ENCODE measurements at regions not wholly inside any gene's neighbourhood (a gene's known extent, or its start where the extent isn't known, plus 50 kb on each side); places are given as distances from the start of the nearest gene placed in this dataset.

DNA sequence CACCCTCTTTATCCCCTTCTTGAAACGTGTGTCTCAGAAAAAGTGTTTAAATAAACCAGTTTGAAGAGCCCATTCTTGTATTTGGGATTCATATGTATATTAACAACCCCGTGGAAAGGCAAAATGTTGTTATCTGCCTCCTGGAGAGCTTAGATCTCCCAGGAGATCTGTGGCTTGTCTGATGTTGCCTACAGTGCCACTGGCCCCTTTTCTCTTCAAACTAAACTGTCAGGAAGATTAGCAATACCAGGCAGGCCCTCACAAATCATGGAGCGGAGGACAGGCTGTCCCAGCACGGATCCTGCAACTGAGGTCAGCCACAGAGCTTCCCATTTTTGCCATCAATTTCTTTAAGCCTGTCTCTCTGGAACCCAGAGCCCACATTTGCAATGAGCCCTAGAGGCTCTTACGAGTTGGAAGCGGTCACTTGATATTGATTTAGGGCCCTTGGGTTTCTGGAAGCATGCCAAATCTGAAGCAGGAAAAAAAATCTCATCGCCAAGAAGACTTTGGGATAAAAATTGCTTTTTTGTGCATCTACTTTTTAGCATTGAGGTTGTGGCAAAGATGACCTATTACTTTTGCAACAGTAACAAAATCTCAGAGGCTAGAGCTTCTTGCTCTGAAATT, 234.1 kb downstream of the OPA1 start:
- DNase-seq (ENCODE audit: low read depth in 2 of 2) = no peak

- no peak for DNase-seq (ENCODE audit: low read depth in 2 of 2)
Measured at GRCh38 chr3:193827871-193828270, 234.9 kb downstream of the OPA1 start.

DNA sequence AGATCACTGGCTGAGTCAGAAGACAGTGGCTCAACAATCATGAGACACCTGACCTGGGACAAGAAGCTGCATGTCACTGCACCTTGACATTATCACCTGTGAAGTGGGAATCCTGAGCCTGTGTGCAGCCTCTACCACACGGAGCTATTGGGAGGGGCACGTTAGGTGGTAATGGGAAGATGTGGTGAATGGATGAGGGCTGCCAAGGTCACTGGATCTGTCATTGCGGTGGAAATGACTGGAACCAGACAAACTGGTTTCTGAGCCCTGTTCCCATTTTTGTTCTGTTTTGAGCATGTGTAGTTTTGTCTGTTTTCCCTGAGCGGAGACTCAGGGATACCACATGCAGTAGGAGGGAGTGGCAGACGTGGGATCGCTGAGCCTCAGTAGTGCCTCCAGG, 235.5 kb downstream of the OPA1 start:
- no peak for DNase-seq (ENCODE audit: low read depth in 2 of 2)

DNA sequence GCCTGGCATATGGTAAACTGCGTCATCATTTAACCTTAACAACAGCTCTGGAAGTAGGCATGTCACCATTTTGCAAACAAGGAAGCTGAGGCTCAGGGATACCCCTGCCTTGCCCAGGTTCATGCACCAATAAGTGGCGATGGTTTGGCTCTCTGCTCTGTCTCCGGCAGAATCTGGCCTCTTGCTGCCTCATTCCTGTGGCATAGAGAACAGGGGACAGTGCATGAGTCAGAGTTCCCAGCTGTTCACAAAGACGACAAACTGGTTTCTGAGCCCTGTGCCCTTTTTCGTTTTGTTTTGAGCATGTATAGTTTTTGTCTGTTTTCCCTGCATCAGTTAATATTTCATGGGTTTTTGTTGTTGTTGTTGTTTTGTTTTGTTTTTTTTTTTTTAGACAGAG, 236.8 kb downstream of the OPA1 start:
- DNase-seq (ENCODE audit: low read depth in 2 of 2) = no peak

DNA sequence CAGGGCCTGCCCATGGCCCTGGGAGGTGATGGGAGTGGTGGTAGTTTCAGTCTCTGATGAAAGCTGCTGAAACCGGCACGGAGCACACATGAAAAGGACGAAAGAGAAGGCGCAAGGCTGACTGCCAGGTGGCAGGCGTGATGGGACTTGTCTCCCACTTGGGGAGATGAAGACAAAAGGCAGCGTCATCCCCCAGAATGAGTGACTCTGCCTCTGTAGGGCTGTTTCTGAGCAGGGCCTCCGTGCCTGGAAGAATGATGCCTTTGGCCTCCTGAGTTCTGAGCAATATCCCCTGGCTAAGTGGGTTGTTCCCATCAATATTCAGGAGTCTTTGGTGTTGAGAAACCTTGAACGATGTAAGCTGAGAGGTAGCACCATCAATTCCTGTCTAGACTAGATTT, 237.8 kb downstream of the OPA1 start:
- DNase-seq (ENCODE audit: low read depth in 2 of 2) = no peak

- DNase-seq (ENCODE audit: low read depth in 2 of 2) = no peak
Measured at GRCh38 chr3:193831495-193832455, 238.8 kb downstream of the OPA1 start.

GRCh38 chr3:193832833-193833413, 239.9 kb downstream of the OPA1 start:
- no peak for DNase-seq (ENCODE audit: low read depth in 2 of 2)

GRCh38 chr3:193833592-193833991, 240.6 kb downstream of the OPA1 start:
- no peak for DNase-seq (ENCODE audit: low read depth in 2 of 2)

DNA sequence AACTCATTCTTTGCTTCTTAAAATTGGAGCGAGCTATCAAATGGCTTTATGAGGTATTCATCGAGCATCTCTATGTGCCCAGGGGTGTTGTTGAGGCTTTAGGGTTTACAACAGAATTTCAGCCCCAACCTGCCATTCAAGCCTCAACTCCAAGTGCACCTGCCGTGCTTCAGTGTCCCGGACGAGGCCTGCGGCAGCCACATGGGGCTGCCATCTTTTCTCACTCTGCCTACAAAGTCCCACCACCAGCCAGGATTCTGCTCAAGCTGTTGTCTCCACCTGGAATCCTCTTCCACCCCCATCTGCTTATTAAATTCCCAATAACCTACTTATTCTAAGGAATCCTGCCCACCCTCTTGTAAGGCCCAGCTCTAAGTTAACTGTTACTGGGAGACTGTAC, 242.4 kb downstream of the OPA1 start:
- no peak for DNase-seq (ENCODE audit: low read depth in 2 of 2)

DNA sequence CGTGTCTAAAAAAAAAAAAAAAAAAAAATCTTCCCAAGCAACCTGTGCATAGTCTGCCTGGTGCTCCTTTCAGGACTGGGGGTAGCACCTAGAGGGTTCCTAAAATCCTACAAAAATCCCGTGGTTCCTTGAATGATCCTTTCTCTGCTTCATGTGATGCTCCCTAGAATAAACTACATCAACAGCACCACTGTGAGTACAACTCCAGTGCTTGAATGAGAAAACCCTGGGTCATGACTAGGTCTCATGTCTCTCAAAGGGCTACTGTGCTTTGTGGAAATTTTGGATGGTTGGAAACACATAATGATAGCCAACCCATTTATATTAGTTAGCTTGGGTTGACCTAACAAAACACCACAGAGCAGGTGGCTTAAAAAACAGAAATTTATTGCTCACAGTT, 243.5 kb downstream of the OPA1 start:
- no peak for DNase-seq (ENCODE audit: low read depth in 2 of 2)

- DNase-seq (ENCODE audit: low read depth in 2 of 2) = no peak
Measured at GRCh38 chr3:193836918-193837317, 243.9 kb downstream of the OPA1 start.

DNA sequence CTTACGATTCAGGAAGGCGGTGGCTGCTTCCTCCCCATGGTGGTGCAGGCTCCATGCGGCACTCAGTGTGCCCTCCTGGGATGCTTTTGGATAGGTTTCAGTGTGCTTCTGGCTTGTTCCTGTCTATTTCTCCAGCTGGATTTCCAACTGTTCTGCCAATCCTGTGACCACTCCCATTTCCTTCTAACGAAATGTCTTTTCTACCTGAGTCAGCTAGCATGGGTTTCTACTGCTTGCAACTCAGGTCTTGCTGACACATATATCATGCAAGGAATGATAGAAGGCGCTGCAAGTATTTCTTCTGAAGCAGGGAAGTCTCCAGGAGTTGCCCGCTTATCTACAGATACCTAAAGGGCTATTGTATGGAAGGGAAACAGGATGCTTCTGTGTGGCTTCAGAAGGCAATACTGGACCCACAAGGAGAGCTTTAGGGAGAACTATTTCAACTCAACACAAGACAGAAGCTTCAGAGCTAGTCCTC, 244.4 kb downstream of the OPA1 start:
- DNase-seq (ENCODE audit: low read depth in 2 of 2) = no peak

GRCh38 chr3:193840111-193840641, 247.2 kb downstream of the OPA1 start:
- no peak for DNase-seq (ENCODE audit: low read depth in 2 of 2)

- no peak for DNase-seq (ENCODE audit: low read depth in 2 of 2)
Measured at GRCh38 chr3:193841581-193841980, 248.6 kb downstream of the OPA1 start.

GRCh38 chr3:193842029-193842798, 249.2 kb downstream of the OPA1 start:
- no peak for DNase-seq (ENCODE audit: low read depth in 2 of 2)

DNA sequence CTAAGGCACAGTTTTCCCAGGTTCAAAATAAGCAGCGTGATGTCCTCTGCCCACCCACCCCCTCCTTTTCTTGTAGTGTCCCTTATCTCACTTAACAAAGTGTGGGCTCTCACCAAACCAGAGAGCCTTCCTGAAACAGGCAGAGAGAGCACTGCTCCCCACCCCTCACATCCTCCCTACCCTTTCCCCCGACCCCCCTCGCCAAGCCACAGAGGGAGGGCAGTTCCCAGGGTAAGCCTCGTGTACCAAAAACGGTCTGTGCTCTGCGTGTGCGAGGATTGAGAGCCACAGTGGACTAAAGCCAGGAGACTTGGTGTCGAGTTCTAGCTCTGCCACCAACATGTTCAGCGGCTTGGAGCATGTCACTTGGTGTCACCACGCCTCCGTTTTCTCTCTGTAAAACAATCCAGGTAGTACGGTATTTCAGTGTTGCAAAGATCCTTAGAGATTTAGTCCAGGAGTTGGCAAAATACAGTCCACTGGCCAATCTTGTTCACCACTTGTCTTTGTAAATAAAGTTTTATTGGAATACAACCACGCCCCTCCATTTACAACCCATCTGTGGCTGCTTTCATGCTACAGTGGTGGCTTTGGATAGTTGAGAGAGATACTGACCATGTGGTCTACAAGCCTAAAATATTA, 249.9 kb downstream of the OPA1 start:
- DNase-seq (ENCODE audit: low read depth in 2 of 2) = no peak

DNA sequence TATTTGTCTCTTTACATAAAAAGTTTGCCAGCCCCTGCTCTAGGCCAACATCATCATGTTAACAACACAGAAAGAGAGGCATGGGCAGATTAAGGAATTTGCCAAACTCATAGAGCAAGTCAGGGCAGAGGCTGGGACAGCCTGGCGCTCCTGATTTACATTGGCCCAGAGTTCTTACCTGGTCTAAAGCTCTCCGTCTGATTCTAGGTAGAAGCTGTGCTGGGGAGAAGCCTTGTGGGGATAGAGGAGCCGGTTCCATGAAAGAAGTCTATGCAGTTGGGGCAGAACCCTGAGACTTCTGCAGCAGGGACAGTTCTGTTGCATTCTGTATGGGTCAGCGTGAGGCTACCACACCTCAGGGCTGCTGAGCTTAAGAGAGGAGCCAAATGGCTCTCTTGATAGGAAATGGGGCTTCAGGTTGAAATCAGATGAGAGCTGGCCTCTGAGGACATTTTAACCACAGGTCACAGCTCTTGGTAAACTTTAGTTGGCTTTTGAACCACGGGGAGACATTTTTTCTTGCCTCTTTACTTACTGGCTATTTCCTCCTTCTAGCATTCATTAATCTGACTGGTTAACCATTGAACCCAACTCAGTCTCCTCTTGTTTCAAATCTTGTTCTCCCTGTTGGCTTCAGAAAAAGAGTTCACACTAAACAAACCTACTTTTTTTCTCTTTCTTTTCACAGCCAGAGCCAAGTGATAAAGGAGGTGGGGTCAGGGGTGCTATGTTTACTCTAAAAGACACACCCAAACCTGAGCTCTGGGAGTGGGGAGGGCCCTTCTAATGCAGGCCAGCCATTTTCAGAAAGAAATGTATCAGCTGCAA, 250.7 kb downstream of the OPA1 start:
- DNase-seq (ENCODE audit: low read depth in 2 of 2) = no peak

GRCh38 chr3:193844472-193844871, 251.5 kb downstream of the OPA1 start:
- DNase-seq (ENCODE audit: low read depth in 2 of 2) = no peak

DNA sequence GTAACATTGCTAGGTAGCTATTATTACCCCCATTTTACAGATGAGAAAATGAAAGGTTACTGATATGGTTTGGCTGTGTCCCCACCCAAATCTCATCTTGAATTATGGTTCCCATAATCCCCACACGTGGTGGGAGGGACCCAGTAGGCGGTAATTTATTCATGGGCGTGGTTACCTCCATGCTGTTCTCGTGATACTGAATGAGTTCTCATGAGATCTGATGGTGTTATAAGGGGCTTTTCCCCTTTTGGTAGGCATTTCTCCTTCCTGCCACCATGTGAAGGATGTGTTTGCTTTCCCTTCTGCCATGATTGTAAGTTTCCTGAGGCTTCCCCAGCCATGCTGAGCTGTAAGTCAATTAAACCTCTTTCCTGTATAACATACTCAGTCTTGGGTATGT, 252.1 kb downstream of the OPA1 start:
- no peak for DNase-seq (ENCODE audit: low read depth in 2 of 2)

- no peak for DNase-seq (ENCODE audit: low read depth in 2 of 2)
Measured at GRCh38 chr3:193846569-193846968, 253.6 kb downstream of the OPA1 start.

Data from stimulated activated CD8-positive, alpha-beta memory T cell treated with anti-CD3 and anti-CD28 coated beads, Interleukin-15, amount 100 ng/mL, for 48 hours (primary cell).